ENCODE measurements at regions not wholly inside any gene's neighbourhood (a gene's known extent, or its start where the extent isn't known, plus 50 kb on each side); places are given as distances from the start of the nearest gene placed in this dataset.

DNA sequence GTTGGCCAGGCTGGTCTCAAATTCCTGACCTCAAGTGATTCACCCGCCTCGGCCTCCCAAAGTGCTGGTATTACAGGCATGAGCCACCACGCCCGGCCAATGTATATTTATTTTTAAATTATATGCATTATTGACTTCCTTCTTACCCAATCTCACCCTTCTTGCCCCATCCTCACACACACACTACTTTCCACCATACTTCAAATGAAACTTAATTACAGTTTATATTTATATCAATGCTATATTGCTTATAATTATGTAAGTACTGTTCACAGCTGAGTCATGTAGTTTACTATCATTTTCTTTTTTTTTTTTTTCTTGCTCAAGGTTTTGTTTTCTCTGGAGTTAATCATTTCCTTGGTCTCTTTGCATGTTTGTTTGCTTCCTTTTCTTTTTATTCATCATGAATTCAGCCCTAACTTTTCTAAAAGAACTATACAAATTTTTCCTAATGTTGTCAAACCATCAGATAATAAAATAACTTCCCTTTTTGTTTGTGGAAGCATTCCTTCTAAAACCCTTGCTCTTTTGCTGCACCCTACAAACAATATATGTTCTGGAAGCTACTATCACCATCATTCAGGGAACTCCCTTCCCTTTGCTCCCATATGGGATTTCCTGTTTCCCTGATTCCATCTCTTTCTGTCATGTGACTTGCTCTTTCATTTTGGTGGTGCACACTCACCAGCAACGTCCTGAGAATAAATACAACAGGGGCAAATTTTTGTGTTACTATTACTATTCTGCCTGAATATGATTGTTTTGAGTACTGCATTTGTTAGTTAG is 201.7 kb upstream of the SASH1 start:
- peak; percentile 57 for DNase-seq (ENCODE audit: extremely low read depth, low read depth)

DNA sequence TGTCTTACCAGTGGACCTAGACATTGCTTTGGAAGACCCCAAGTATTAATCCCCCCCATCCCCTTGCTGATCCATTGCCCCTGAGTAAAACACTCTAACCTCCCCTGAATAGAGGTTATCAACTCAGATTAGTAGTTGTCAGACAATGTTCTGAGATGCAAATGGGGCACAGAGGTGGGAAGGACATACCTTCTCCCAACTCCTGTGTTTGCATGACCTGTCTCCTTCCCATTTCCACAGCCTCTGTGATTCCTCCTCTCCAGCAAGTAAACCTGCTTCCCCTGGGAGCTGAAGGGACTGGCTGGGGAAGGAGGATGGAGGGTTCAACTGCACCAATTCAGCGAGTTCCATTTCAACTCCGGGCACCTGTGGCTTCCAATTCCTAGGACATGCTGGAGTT is 199.8 kb upstream of the SASH1 start:
- no peak for DNase-seq (ENCODE audit: extremely low read depth, low read depth)

DNA sequence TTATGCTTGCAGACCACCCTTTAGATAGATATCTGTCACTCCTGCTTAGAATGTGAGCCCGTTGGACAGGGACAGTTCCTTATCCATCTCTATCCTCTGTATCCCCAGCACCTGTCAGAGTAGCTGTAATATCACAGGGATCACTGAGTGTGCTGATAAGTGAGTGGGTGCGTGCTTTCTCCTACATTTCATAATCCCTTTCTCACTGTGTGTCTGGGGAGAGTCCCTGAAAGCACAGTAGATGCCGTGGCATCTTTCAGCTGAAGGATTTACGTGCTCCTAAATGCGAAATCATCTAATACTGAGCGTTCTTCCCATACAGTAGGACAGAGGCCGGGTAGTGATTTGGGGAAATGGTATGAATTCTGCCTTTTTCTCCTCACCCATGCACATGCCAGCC is 198.9 kb upstream of the SASH1 start:
- no peak for DNase-seq (ENCODE audit: extremely low read depth, low read depth)

DNA sequence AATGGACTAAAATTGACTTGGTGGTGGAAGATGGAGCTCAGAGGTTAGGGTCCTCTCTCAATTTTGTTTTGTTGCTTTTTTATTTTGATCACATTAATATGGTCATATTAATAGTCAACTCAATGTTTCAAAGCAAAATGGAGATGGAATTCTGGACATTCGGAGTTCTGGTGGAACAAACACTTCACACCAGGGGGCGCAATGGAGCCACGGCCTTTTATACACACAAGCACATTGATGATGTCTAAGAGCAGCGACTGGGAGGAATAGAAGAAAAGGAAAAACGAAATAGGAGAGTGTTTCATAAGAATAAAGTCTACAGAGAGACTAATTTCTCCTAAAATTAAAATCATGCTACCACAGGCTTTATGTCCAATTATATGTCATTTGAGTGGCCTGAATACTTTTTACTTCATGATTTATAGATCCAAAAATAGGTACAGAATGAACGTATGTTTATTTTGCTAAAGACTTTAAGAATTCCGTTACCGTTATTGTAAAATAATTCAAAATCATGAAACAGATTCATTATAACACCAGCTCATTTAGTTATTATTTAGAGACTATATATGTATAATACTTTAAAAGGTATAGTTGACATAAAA is 197.6 kb upstream of the SASH1 start:
- DNase-seq (ENCODE audit: extremely low read depth, low read depth): peak; percentile 52

DNA sequence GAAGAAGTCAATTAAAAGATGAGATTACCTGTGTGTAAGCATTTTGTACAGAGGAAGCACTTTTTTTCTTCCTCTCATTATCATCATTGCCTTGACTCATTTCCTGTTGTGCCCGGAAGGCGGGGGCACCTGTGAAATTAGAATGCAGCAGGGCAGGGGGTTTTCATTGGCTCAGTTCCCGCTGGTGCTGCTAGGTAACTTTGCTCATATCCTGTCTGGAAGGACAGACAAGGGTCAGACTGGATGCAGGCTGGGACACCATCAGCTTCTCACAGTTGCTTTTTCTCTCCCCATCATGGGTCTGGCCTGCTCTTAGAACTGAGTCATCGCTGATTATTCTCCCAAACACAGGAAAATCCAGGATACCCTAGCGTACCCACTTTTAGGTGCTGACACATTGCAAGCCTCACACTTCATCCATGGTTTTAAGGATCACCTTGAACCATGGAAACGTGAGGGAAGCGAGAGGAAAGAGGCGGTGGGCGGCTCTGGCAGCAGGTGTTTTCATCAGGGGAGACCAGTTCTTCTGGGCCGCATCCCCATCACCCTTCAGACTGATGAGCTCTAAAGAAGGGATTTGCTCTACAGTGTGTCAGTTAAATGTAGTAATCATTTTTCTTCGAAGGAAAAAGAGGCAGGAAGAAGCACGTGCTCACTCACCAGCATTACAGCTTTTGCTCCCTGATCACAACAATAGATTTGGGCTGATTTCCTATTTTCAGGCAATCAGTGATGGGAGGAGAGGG is 195.7 kb upstream of the SASH1 start:
- DNase-seq (ENCODE audit: extremely low read depth, low read depth): no peak

DNA sequence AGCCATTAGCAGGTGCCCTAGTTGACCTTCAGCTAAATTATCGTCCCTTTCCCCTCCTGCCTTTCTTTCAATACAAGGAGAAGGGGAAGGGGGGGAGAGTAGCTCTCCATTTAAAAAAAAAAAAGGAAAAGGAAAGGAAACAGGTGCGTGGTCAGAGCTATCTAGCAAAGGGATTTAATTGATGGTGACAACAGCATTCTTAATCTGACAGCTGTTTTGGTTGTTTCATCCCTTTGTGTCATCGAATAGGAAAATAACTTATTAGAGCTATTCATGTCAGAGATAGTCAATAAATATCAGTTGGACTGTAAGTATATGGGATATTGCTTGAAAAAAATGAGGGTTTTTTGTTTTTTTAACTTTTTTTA is 195.2 kb upstream of the SASH1 start:
- no peak for DNase-seq (ENCODE audit: extremely low read depth, low read depth)

DNA sequence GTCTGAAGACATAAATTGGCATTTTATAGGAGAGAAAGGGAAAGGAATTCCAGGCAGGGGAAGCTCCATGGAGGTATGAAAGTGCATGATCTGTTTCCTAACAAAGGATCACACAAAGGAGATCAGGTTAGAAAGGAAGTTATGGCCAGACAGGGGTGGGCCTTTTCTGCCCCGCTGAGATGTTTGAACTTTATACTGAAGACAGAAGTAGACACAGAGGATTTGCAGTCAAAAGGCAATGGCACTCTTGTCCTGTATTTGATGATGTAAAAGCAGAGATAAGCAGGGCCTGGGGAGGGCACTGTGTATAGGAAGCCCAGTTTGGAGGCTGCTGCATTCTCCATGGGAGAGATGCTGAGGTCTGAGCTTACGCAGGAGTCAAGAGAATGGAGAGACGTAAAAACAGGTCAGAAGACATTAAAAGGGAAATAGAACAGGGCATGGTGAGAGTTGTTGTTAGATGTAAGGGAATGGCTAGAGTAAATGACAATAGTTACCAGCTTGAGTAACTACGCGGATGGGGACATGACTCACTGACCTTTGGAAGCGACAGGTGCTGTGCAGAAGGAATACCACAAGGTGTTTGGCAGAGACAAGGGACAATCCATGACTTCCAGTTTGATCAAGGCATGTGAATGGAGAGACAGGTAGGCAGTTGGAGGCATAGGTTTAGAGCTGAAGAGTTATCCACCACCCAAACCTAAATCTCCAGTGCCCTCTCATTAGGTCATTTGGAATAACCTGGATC is 190.6 kb upstream of the SASH1 start:
- no peak for DNase-seq (ENCODE audit: extremely low read depth, low read depth)

DNA sequence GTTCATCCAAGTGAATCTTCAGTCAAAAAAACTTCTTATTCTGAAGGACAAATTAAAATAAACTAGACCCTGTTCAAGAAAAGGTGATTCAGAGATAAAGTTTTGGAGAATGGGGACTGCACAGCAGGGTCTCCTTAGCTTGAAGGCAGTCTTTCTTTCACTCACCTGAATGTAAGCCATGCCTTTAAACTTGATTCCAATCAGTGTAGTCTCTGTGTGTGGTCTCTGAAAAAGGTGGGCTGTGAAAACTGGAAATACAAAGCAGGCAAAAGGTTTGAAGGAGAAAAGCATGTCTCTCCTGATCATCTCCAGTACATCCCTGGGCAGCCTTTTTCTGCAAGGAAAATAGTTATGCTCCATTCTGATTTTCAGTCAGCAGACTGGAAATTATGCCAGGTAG is 188.0 kb upstream of the SASH1 start:
- no peak for DNase-seq (ENCODE audit: extremely low read depth, low read depth)

DNA sequence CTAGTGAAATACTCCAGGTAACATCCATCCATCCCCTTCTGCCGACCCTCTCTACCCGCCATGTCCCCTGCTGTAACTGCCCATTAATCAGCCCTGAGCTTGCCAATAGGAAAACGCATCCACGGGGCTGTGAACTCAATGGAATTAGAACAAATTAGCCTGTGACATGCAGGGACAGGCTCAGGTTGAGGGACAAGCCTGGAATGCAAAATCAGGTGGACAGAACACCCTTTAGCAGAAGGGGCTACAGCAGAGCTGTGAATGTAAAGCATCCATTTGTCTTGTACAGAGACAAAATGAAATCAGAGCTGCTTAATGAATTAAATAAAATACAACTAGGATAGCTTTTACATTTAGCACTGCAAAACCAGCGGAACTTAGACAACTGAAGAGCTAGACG is 187.3 kb upstream of the SASH1 start:
- no peak for DNase-seq (ENCODE audit: extremely low read depth, low read depth)

DNA sequence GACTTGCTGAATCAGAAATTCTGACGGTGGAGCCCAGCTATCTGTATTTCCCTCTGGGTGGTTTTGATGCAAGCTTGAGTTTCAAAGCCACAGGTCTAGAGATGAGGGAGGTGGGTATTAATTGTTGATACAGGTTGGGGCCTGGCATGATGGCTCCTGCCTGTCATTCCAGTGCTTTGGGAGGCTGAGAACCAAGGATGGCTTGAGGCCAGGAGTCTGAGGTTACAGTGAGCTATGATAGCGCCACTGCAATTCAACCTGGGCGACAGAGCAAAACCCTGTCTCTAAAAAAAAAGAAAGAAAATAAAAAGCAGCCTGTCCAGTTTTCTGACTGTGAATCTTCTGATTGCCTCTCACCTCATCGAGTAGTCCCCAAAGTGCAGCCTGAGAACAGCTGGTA is 184.8 kb upstream of the SASH1 start:
- no peak for DNase-seq (ENCODE audit: extremely low read depth, low read depth)

DNA sequence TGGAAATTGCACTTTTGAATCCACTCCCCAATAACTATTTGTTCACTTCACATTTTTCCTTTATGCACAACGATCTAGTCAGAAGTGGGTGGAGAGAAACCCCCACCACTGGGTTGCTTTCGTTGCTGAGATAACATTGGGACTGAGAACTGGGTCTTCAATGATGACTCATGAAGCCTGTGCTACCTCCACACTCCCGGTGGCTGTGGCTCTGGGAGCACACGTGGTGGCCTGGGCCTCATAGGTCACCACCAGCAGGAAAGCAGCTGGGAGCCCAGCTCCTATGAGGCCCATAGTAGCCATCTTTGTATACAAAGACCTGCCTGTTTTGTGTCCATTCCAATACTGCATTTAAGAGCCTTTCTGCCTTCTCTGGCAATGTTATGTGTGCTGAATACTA is 178.0 kb upstream of the SASH1 start:
- no peak for DNase-seq (ENCODE audit: extremely low read depth, low read depth)

DNA sequence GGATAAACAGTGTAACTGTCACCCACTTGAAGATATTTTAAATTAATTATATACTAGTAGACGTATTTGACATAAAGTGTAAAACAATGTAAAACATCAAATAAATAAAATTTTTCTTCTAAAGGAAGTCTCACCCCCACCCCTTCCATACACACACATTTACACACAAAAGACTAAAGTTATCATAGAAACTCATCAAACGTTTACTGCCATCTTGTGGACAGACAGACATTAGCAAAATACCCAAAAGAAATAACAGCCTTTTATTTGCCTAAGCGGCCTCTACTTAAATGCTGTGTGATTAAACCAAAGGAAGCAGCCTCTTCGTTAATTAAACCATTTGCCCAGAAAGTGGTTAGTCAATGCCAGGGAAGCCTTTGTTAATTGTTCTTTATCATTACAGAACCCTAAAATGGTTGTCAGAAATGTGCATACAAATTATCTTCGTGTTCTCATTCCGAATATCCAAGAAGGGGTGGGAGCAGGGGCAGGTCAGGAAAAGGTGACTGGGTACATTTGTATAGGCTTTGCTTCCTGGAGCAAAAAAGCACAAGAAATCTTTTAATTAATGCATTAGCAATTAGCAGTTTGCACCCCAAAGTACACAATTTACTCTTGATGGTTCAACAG is 176.2 kb upstream of the SASH1 start:
- DNase-seq (ENCODE audit: extremely low read depth, low read depth): peak; percentile 63

DNA sequence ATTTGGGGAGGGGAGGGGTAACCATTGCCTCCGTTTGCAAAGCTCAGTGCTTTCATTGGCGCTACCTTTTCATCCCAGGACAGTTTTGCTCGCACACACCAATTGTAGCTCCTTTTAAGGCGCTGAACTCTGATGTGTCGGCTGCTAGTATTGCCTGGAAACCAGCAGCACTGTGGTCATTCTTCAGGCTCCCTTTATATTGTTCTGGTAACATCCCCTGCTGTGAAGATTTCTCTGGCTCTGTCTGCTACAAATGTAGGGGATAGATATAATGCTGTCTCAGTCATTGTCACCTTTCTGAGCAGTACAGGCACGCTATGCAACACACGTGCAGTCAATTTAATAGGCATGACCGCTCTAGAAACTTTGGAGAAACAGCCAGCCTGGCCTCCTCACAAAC is 172.9 kb upstream of the SASH1 start:
- no peak for DNase-seq (ENCODE audit: extremely low read depth, low read depth)

DNA sequence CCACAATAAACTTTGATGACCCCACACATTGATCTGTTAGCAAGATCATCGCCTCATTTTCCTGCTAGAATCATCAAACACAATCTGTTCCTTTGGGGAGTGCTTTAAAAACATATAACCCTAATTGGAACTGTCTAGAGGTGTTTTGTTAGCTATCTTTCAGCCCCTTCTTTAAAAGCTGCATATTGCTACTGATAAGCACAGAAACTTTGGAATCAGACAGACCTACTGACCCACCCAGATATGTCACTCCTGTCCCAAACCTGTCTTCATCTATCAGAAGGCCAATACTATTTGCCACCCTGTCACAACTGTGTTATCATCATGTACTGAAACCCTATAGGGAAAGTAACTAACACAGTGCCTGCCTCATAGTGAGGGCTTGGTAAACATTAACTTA is 172.4 kb upstream of the SASH1 start:
- DNase-seq (ENCODE audit: extremely low read depth, low read depth): no peak

DNA sequence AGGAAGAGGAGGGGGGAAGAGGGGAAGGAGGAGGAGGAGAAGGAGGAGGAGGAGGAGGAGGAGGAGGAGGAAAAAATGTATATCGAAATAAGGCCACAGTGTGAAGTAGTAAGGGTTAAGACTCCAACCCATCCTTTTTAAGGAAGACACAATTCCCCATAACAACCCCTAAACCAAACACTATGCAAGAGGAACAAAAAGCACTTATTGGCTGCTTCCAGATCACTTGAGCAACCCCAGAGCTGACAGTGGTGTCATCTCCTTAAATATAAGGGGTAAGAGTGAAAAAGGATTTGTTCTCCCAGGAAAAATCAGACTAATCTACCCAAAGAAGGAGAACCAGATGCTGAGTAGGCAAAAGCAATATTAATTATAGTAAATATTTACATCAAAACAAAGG is 169.1 kb upstream of the SASH1 start:
- no peak for DNase-seq (ENCODE audit: extremely low read depth, low read depth)

DNA sequence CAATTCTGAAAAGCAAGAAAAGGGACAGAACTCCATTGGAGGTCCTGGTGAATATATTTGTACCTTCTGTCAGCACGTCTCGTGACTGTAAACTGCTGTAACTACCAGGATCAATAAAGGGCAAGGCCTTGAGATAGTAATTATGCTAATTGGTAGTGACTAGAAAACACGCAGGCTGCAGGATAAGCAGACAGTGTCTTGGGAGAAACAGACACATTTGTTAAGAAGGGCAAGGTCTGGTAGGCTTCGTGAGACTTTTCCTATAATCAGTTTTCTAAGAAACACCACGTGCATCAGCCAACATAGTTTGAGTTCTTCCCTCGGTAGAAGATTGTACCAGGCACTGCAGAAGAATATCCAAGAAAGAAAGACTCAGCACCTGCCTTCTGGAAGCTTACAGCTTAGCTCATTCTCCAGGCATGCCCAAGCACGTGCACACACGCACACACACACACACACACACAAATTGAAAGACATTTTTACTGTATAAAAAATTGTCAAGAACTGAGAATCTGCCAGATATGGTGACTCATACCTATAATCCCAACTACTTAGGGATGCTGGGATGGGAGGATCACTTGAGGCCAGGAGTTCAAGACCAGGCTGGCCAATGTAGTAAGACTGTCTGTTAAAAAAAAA is 167.0 kb upstream of the SASH1 start:
- DNase-seq (ENCODE audit: extremely low read depth, low read depth): no peak

DNA sequence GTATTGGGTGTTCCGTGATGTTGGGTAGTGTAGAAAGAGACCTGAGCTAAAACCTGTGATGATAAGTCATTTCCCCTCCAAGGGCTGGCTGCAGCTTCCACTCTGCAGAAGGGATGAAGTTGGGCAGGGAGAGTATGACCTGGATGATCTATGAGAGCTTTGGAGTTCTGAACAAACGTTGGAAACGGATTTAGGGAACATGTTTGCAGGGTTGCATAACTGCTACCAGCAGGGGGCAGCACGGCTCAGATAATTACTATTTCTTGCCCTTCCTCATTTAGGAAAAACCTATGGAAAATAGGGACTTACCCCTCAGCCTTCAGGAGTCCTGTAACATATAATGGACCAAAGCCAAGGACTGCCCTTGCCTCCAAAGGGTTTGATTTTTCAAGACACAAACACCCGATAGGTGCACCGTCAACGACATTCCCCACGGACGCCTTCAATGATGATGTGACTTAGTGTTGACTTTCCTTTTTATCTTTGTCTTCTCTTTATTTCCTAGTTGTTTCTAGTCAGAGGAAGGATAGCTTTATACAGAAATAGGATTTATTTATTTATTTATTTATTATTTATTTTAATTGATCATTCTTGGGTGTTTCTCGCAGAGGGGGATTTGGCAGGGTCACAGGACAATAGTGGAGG is 164.9 kb upstream of the SASH1 start:
- peak; percentile 26 for DNase-seq (ENCODE audit: extremely low read depth, low read depth)

DNA sequence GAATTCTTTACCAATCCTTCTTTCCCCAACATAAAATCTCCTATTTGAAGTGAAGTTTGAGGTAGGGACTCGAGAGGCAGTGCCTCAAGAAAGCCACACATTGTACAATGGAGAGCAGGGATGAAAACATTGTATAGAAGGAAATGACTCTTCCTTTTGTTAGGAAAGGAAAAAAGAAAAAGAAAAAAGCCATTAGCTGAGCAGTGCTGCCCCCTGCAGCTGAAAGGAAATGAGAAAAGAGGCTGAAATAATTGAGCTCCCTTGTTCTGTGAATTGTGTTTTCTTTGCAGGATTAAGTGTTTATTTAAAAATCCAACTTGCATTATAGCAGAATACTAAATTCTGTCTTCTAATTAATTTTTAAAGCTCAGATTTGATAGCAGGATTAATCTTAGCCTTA is 162.9 kb upstream of the SASH1 start:
- peak; percentile 20 for DNase-seq (ENCODE audit: extremely low read depth, low read depth)

DNA sequence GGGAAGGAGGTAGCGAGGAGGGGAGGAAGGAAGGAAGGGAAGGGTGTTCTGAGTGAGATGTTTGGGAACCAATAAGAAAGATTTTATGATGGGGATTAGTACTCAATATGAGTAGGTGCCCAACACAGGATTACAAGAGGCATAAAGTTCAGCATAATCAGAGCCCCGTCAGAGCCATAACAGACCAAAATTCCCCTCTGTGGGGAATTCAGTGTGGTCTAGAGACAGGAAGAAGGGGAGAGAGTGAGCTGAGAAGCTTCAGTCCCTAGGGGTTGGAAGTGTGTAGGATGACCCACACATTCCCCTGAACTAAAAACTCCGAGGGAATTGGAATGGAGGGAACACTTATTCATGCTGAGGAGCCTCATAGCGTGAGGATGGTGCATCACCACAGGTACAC is 160.3 kb upstream of the SASH1 start:
- no peak for DNase-seq (ENCODE audit: extremely low read depth, low read depth)

DNA sequence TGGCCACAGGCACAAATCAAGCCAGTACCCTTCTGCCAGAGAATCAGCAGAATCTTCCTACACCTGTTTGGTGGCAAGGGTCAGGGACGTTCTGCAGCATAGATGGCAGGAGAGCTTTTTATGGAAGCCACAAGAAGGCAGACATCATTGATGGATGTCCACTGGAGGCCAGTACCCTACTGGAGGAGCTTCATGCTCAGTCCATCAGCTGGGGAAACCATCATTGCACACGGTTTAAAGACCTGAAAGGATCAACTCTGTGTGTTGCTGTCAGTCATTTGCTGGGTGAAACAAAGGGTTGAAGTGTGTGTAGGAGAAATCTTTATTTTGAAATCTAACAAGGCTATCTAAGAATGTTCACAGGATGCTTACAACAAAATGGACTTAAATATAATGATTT is 158.9 kb upstream of the SASH1 start:
- no peak for DNase-seq (ENCODE audit: extremely low read depth, low read depth)
